Activated naive CD4-positive, alpha-beta T cell treated with anti-CD3 and anti-CD28 coated beads, Interleukin-2, amount 50 U/mL, for 72 hours (primary cell): ENCODE measurements at regions not wholly inside any gene's neighbourhood (a gene's known extent, or its start where the extent isn't known, plus 50 kb on each side); places are given as distances from the start of the nearest gene placed in this dataset.
A peak's percentile ranks its signal among the peaks of the same experiment; 100 is the strongest.

Source experiments
- ATAC-seq, 2 donors: fragments of 150-1000 bp; cut with Tn5 transposase; 2 replicates each; pipeline ENCODE4 v1.10.0; 2021; ENCODE audit warnings: mild to moderate bottlenecking in 2 of 2, moderate library complexity in 2 of 2
- DNase-seq, 2 donors: peaks; one replicate each; pipeline ENCODE4 v3.0.0; 2021 to 2022; ENCODE audit warnings: low spot score in 2 of 2
- H3K27ac Mint-ChIP-seq, 2 donors: one replicate each; pipeline ENCODE4 v1.8.0; 2022; ENCODE audit warnings: mild to moderate bottlenecking in 2 of 2, mixed read lengths in 2 of 2
- H3K36me3 Mint-ChIP-seq, 2 donors: one replicate each; pipeline ENCODE4 v1.8.0; 2022; ENCODE audit warnings: mixed read lengths in 2 of 2
- H3K9me3 Mint-ChIP-seq, 2 donors: one replicate each; pipeline ENCODE4 v1.8.0; 2022; ENCODE audit warnings: mixed read lengths in 2 of 2

DNA sequence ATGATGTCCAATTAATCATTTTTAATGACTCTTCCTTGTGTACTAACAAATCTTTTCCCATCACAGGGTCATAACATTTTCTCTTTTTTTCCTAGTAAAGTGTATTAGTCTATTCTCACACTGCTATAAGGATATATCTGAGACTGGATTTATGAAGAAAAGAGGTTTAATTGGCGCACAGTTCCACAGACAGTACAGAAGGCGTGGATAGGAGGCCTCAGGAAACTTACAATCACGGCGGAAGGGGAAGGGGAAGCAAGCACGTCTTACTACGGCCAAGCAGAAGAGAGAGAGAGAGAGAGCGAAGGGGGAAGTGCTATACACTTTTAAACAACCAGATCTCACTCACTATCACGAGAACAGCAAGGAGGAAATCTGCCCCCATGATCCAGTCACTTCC is 359.4 kb upstream of the NFE2L3 start:
- Mint-ChIP-seq H3K9me3 (no peaks in the 10 kb centered on the region), H3K27ac (no peak overlapping the region), H3K36me3 (no peaks in the 10 kb centered on the region)
- no peak for ATAC-seq
- DNase-seq: no peak

- DNase-seq (no peak), ATAC-seq (no peak)
- peaks cover 0 to 2% of the 10 kb centered on the region in 2 donors for H3K36me3 Mint-ChIP-seq
- H3K9me3 Mint-ChIP-seq: peaks cover 0 to 2% of the 10 kb centered on the region in 2 donors
- no peak overlapping the region for H3K27ac Mint-ChIP-seq
Measured at GRCh38 chr7:25795824-25796235, 356.2 kb upstream of the NFE2L3 start.

DNA sequence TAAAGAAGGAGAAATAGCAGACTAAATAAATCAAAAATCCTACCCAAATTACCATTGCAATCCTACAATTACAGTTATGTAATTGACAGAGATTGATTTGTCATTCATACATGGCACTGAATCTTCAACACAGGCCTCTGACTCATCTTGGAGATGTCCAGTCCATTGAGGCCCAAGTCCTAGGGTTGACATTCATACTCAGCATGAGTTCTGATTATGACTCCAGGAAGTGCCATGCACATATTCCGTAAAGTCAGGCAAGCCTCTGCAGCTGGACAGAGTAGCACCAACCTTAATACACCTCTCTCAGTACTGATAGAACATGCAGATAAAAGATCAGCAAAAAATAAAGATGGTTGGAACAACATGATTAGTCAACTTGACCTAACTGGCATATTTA is 353.7 kb upstream of the NFE2L3 start:
- ATAC-seq (no peak), DNase-seq (no peak)
- H3K9me3 Mint-ChIP-seq: peaks cover 0 to 10% of the 10 kb centered on the region in 2 donors
- no peak overlapping the region for H3K27ac Mint-ChIP-seq
- peaks cover 0 to 14% of the 10 kb centered on the region in 2 donors for H3K36me3 Mint-ChIP-seq

DNA sequence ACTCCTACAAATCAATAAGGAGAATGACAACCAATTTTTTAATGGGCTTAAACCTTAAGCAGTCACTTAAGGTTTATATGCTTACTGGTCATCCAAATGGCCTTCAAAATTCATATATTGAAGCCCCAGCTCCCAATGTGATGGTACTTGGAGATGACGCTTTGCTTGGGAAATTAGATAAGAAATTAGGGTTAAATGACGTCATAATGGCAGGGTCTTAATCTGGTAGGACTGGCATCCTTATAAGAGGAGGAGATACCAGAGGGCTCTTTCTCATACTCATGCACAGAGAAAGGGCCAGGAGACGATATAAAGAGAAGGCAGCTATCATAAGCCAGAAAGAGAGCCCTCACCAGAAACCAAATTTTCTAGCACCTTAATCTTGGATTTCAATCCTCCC is 350.8 kb upstream of the NFE2L3 start:
- no peak for DNase-seq

DNA sequence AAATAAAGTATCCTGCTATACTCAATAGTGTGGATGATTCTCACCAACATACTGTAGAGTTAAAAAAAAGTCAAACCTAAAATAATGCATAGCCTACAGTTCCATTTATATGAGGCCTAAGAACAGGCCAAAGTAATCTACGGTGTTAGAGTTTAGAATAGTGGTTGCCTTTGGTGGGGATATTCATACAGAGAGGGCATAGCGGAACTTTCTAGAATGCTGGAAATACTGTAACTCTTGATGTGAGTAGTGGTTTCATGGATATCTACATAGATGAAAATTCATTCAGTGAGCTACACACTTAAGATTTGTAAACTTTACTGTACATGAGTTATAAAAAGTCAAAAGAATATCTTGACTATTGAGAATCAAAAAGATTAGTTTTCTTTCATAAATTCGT is 349.9 kb upstream of the NFE2L3 start:
- DNase-seq (no peak), ATAC-seq (peak in 1 of 2 donors; percentile 82)
- peaks cover 0 to 14% of the 10 kb centered on the region in 2 donors for H3K36me3 Mint-ChIP-seq
- H3K27ac Mint-ChIP-seq: peak overlapping the region in 1 of 2 donors; percentile 75
- peaks cover 0 to 10% of the 10 kb centered on the region in 2 donors for H3K9me3 Mint-ChIP-seq

More for the DNA sequence above, 350.8 kb upstream of the NFE2L3 start:
- H3K36me3 Mint-ChIP-seq: peaks cover 0 to 14% of the 10 kb centered on the region in 2 donors
- H3K27ac Mint-ChIP-seq: no peak overlapping the region
- no peak for ATAC-seq
- H3K9me3 Mint-ChIP-seq: peaks cover 0 to 10% of the 10 kb centered on the region in 2 donors

DNA sequence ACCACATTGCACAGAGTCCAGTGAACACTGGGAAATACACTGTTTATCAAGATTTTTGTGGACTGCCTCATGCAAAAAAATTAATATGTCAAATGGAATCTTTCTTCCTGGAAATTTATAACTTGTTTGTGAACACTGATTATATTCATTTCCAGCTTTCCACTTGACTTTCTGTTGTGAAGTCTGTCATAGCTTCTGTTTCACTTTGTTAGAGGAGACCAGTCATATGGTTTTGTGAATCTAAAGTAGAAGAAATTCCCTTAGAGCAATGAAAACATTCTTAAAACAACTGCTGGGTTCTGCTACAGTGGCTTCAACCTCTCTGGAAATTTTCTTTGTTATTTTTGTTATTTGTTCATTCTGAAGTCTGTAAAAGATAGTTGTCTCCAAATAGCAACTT is 349.5 kb upstream of the NFE2L3 start:
- no peak for DNase-seq
- peaks cover 0 to 10% of the 10 kb centered on the region in 2 donors for H3K9me3 Mint-ChIP-seq
- H3K36me3 Mint-ChIP-seq: peaks cover 0 to 14% of the 10 kb centered on the region in 2 donors
- peak overlapping the region; percentile 57 to 75 for H3K27ac Mint-ChIP-seq
- ATAC-seq: peak in 1 of 2 donors; percentile 85

DNA sequence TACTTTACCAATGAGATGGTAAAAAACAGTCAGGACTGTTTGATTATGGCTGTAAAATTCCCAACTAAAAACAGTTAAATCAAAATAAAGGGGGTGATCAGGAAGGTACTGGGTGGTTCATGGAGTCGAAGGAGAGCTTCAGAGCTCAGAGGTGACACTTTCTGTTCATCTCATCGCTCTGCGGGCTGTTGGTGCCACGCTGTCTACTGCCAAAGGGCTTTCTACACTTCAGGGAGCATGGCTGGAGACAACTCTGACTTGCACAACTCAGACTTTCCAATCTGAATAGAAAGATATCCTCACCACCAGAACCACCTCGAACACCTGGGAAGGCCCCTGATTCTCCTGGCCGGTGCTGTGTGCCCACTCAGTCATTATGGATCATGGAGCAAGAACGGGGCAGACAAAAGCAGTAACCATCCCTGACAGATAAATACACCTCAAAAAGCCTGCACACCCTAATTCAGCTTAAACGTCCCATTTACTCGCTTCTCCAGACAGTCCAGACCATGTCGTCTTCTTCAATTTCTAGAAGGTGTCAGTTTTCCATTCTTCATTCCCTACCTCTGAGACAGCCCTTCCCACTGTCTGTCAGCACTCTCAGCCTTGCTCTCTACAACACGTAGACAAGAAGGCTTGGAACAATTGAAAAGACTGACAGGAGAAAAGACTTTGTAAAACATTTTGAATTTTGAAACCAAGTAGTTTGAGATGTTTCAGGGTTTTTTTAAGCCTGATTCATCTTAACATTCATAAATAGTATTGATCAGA is 348.7 kb upstream of the NFE2L3 start:
- peak overlapping the region; percentile 22 to 57 for H3K27ac Mint-ChIP-seq
- peaks cover 0 to 14% of the 10 kb centered on the region in 2 donors for H3K36me3 Mint-ChIP-seq
- ATAC-seq (peak; percentile 13 to 65), DNase-seq (peak in 1 of 2 donors; percentile 2)
- peaks cover 0 to 10% of the 10 kb centered on the region in 2 donors for H3K9me3 Mint-ChIP-seq

DNA sequence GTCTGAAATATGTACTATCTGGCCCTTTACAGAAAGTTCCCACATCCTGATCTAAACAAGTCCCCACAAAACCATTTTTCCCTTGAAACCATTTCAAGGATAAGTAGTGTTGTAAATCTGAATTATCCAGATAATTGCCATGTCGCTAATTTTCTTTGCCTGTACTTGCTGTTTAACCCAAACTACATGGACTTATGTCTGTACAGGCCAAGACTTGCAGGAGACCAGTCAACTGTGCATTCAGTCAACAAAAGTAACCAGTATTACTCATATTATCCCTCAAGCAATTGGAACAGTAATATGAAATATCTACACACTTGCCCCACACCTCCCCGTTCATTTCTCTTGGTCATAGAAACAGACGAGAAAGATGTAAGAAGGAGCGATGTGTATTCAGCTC is 347.8 kb upstream of the NFE2L3 start:
- Mint-ChIP-seq H3K9me3 (peaks cover 0 to 10% of the 10 kb centered on the region in 2 donors), H3K27ac (no peak overlapping the region), H3K36me3 (peaks cover 0 to 14% of the 10 kb centered on the region in 2 donors)
- ATAC-seq: no peak
- DNase-seq: no peak

DNA sequence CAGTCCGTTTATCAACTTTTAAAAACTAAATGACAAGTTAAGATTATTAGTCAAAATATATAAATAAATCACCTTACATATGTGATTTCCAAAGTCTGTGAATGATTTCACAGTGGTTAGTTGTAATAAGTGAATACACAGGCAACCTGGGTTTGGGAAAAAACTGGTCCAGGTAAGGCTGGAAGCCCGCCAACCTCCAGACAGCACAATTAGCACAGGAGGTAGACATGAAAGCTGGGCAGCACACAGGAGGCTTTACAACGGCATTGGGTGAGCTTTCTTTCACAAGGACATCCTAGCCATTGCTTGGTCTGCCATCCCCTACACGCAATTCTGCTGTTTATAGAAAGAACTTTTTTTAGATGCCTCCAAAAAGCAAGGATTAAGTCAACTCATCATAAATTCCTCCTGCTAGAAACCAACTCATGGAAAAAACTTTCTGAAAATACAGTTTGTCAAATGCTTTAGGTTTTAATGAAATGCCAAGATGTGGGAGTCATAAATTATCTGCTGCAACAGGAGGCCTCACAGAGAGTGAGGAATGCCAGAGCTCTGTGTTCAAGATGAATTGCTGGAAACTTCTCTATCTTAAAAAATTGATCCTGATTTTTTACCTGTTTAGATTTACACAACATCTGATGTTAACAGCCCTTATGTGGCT is 346.8 kb upstream of the NFE2L3 start:
- H3K27ac Mint-ChIP-seq: no peak overlapping the region
- DNase-seq: no peak
- peaks cover 0 to 10% of the 10 kb centered on the region in 2 donors for H3K9me3 Mint-ChIP-seq
- peaks cover 0 to 14% of the 10 kb centered on the region in 2 donors for H3K36me3 Mint-ChIP-seq
- no peak for ATAC-seq

DNA sequence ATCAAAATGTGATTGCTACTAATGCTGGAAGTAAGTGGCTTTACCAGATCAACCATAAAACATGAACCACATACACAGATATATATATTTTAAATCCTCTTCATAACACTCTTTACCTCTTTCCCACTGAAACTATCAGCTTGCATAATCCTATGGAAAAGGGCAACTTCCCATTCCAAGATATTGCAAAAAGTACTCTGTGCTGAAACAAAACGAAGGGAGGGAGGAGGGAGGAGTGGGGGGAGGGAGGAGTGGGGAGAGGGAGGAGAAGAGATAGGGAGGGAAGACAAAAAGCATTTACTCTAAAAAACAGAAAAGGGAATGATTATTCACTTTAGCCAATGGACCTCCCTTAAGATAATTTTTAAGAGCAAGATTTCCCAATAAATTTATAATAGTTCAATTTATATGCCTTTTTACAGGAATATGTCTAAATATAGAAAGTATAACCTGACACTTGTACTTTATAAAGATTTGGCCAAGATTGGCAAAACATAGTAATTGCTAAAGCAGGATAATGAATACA is 344.8 kb upstream of the NFE2L3 start:
- no peak overlapping the region for H3K27ac Mint-ChIP-seq
- ATAC-seq (no peak), DNase-seq (no peak)
- H3K36me3 Mint-ChIP-seq: no peaks in the 10 kb centered on the region
- no peaks in the 10 kb centered on the region for H3K9me3 Mint-ChIP-seq

DNA sequence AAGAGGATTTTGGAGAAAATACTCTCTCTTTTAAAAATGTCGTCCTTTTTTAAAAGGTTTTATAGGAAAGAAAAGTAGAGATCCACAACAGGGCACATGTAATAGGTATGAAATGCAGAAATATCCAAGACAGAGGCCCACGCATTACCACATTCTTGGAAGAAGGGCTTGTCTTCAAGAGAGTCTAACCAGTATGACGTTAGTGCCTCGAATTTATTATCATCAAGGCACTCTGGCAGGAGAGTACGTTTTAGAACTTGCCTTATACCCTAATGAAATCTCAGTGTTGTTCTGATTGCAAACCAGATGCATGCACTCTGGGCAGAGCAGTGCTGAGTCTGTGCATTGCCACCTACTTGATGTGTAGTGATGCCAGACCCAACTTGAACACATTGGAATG is 342.6 kb upstream of the NFE2L3 start:
- no peak for ATAC-seq
- H3K9me3 Mint-ChIP-seq: no peaks in the 10 kb centered on the region
- H3K36me3 Mint-ChIP-seq: no peaks in the 10 kb centered on the region
- no peak for DNase-seq
- H3K27ac Mint-ChIP-seq: no peak overlapping the region

- DNase-seq: no peak
- no peak overlapping the region for H3K27ac Mint-ChIP-seq
- H3K9me3 Mint-ChIP-seq: no peaks in the 10 kb centered on the region
- ATAC-seq: no peak
- no peaks in the 10 kb centered on the region for H3K36me3 Mint-ChIP-seq
Measured at GRCh38 chr7:25812086-25812850, 339.7 kb upstream of the NFE2L3 start.

DNA sequence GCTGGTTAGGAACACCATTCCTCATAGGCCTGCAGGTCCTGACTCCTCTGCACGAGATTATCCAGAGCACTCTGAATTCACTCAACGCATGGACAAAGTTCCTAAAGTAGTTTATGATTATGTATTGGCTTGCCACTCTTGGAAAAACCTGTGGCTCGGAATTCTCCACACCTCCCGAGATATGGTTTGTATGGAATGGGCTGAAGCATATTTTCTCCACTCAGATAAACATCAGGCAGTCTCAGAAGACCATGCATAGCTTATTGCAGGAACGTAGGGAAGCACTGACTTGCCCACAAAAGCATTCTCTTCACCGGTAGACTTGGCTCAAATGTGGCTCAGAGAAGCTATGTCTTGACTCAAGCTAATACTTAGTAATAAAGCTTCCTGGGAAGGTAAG is 338.6 kb upstream of the NFE2L3 start:
- Mint-ChIP-seq H3K36me3 (no peaks in the 10 kb centered on the region), H3K9me3 (no peaks in the 10 kb centered on the region), H3K27ac (no peak overlapping the region)
- DNase-seq: no peak
- no peak for ATAC-seq

DNA sequence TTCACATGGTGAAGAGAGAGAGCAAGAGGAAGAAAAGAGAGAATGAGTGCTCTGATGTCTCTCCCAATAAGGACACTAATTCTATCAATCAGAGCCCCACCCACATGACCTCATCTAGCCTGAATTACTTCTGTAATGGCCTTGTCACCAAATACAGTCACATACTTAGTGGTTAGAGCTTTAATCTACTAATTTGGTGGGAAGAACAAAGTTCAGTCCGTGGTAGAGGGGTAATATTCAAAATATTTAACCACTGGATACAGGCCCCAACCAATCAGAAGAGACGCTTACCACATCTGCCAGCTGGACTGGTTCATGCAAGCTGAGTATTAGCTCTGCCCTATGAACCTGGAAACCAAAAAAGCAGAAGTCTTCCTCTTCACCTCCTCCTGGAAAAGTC is 336.3 kb upstream of the NFE2L3 start:
- Mint-ChIP-seq H3K9me3 (no peaks in the 10 kb centered on the region), H3K36me3 (no peaks in the 10 kb centered on the region), H3K27ac (no peak overlapping the region)
- ATAC-seq: no peak
- no peak for DNase-seq

DNA sequence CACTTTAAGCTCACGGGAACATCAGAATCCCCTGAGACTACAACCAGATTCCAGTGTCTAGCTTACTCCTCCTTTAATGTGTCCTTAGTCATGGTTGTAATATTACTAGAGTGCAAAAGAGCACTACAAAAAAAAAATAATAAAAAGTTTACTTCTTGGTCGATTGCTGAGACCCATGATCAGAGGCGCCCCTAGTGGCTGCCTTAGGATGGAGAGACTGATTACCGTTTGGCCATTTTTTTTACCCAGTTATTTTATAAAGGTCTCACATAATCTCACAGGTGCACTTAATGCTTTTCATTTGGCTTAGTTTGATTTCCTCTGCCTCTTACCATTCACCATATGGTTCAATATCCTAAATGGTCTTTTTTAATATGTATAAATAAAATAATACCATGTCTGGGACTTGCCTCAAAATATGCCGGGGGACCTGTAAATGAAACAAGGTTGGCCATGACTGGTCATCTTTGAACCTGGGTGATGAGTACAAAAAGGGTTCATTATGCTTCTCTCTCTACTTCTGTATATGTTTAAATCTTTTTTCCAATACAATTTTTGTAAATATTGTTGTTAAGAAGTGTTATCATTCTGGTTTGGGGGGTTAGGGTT is 331.5 kb upstream of the NFE2L3 start:
- Mint-ChIP-seq H3K9me3 (no peaks in the 10 kb centered on the region), H3K27ac (no peak overlapping the region), H3K36me3 (no peaks in the 10 kb centered on the region)
- ATAC-seq (no peak), DNase-seq (no peak)

DNA sequence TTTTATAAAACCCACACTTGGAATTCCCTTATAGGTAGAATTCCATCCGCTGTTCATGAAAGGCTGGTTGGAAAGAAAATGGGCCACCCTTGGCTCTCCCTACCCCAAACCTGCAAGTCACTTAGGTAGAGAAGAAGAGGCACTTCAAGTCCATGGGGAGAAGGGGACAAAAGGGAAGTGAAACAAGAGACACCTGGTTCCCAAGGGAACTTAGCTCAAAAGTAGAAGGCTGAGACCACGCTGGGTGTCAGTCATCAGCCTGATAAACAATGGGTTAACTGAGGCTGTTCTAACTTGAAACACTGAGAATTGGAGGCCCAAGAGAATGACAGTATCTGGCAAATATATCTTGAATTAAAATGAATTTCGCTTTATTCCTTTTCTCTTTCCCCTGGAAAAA is 330.8 kb upstream of the NFE2L3 start:
- no peak for ATAC-seq
- Mint-ChIP-seq H3K36me3 (no peaks in the 10 kb centered on the region), H3K27ac (no peak overlapping the region), H3K9me3 (no peaks in the 10 kb centered on the region)
- DNase-seq: no peak

DNA sequence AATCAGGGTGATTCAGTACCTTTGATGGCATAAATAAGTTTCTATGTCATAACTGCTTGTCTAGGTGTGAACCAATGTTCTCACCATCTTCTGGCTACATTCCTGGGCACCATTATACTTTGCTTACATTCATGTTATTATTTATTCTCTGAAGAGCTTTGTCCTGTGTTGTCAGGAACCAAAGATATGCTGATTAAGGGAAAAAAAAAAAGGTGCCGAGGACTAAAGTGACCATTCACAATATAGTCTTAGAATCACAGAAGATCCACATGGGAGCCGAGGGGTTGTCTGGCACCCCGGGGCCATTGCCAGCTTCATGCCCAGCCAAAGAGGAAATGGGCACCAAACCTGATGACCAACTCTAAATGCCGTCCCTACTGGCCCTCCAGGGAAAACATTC is 329.2 kb upstream of the NFE2L3 start:
- Mint-ChIP-seq H3K9me3 (no peaks in the 10 kb centered on the region), H3K27ac (no peak overlapping the region)

More for the DNA sequence above, 329.2 kb upstream of the NFE2L3 start:
- no peaks in the 10 kb centered on the region for H3K36me3 Mint-ChIP-seq
- ATAC-seq: no peak
- no peak for DNase-seq
